ENCODE measurements at regions not wholly inside any gene's neighbourhood (a gene's known extent, or its start where the extent isn't known, plus 50 kb on each side); places are given as distances from the start of the nearest gene placed in this dataset.

- H3K27ac ChIP-seq: no peak overlapping the region
Measured at GRCh38 chr10:71125749-71126107, 86.6 kb upstream of the UNC5B start.

GRCh38 chr10:71126432-71126831 lies 85.9 kb upstream of the UNC5B start:
- no peak overlapping the region for H3K4me3 ChIP-seq (IDR thresholded peaks at IDR 0.05; ENCODE audit: insufficient read depth, low read depth, low read length)
- no peak overlapping the region for H3K4me2 ChIP-seq
- no peaks in the 10 kb centered on the region for H3K36me3 ChIP-seq (ENCODE audit: insufficient read depth)
- H3K79me2 ChIP-seq (ENCODE audit: insufficient read depth, low read depth): no peaks in the 10 kb centered on the region
- no peak overlapping the region for H3K9ac ChIP-seq
- no peaks in the 10 kb centered on the region for H3K27me3 ChIP-seq (ENCODE audit: insufficient read depth, low read depth)
- H4K20me1 ChIP-seq (ENCODE audit: insufficient read depth): no peaks in the 10 kb centered on the region
- no peak overlapping the region for H3K27ac ChIP-seq
- H3K4me1 ChIP-seq (ENCODE audit: low read depth, poor library complexity, severe bottlenecking): no peaks in the 10 kb centered on the region
- no peak for TF ChIP-seq CTCF (conservative IDR thresholded peaks at IDR 0.05; ENCODE audit: low read depth, low read length)
- H2AFZ ChIP-seq (ENCODE audit: low read depth): no peak overlapping the region

More at GRCh38 chr10:71125749-71126107, 86.6 kb upstream of the UNC5B start:
- no peaks in the 10 kb centered on the region for H4K20me1 ChIP-seq (ENCODE audit: insufficient read depth)
- TF ChIP-seq CTCF (conservative IDR thresholded peaks at IDR 0.05; ENCODE audit: low read depth, low read length): no peak
- no peak overlapping the region for H3K4me2 ChIP-seq
- H3K27me3 ChIP-seq (ENCODE audit: insufficient read depth, low read depth): no peaks in the 10 kb centered on the region
- H3K4me3 ChIP-seq (IDR thresholded peaks at IDR 0.05; ENCODE audit: insufficient read depth, low read depth, low read length): no peak overlapping the region
- no peak overlapping the region for H2AFZ ChIP-seq (ENCODE audit: low read depth)
- no peak overlapping the region for H3K9ac ChIP-seq
- H3K79me2 ChIP-seq (ENCODE audit: insufficient read depth, low read depth): no peaks in the 10 kb centered on the region
- no peaks in the 10 kb centered on the region for H3K36me3 ChIP-seq (ENCODE audit: insufficient read depth)
- H3K4me1 ChIP-seq (ENCODE audit: low read depth, poor library complexity, severe bottlenecking): no peaks in the 10 kb centered on the region

GRCh38 chr10:71127104-71127503 lies 85.3 kb upstream of the UNC5B start:
- Histone ChIP-seq H3K4me2 (no peak overlapping the region), H4K20me1 (ENCODE audit: insufficient read depth) (no peaks in the 10 kb centered on the region), H3K9ac (no peak overlapping the region), H3K4me3 (IDR thresholded peaks at IDR 0.05; ENCODE audit: insufficient read depth, low read depth, low read length) (no peak overlapping the region), H3K79me2 (ENCODE audit: insufficient read depth, low read depth) (no peaks in the 10 kb centered on the region), H3K4me1 (ENCODE audit: low read depth, poor library complexity, severe bottlenecking) (no peaks in the 10 kb centered on the region), H3K27ac (no peak overlapping the region), H3K27me3 (ENCODE audit: insufficient read depth, low read depth) (no peaks in the 10 kb centered on the region), H3K36me3 (ENCODE audit: insufficient read depth) (no peaks in the 10 kb centered on the region), H2AFZ (ENCODE audit: low read depth) (no peak overlapping the region)
- no peak for TF ChIP-seq CTCF (conservative IDR thresholded peaks at IDR 0.05; ENCODE audit: low read depth, low read length)

- H4K20me1 ChIP-seq (ENCODE audit: insufficient read depth): no peaks in the 10 kb centered on the region
- no peak overlapping the region for H3K4me2 ChIP-seq
Measured at GRCh38 chr10:71127773-71128172, 84.6 kb upstream of the UNC5B start.

More at GRCh38 chr10:71127773-71128172, 84.6 kb upstream of the UNC5B start:
- Histone ChIP-seq H3K9ac (no peak overlapping the region), H3K79me2 (ENCODE audit: insufficient read depth, low read depth) (no peaks in the 10 kb centered on the region), H3K36me3 (ENCODE audit: insufficient read depth) (no peaks in the 10 kb centered on the region), H3K27ac (no peak overlapping the region), H3K4me3 (IDR thresholded peaks at IDR 0.05; ENCODE audit: insufficient read depth, low read depth, low read length) (no peak overlapping the region), H2AFZ (ENCODE audit: low read depth) (no peak overlapping the region), H3K4me1 (ENCODE audit: low read depth, poor library complexity, severe bottlenecking) (no peaks in the 10 kb centered on the region), H3K27me3 (ENCODE audit: insufficient read depth, low read depth) (no peaks in the 10 kb centered on the region)
- TF ChIP-seq CTCF (conservative IDR thresholded peaks at IDR 0.05; ENCODE audit: low read depth, low read length): no peak

All from KMS-11 (cell line).